ENCODE measurements at regions not wholly inside any gene's neighbourhood (a gene's known extent, or its start where the extent isn't known, plus 50 kb on each side); places are given as distances from the start of the nearest gene placed in this dataset.

DNA sequence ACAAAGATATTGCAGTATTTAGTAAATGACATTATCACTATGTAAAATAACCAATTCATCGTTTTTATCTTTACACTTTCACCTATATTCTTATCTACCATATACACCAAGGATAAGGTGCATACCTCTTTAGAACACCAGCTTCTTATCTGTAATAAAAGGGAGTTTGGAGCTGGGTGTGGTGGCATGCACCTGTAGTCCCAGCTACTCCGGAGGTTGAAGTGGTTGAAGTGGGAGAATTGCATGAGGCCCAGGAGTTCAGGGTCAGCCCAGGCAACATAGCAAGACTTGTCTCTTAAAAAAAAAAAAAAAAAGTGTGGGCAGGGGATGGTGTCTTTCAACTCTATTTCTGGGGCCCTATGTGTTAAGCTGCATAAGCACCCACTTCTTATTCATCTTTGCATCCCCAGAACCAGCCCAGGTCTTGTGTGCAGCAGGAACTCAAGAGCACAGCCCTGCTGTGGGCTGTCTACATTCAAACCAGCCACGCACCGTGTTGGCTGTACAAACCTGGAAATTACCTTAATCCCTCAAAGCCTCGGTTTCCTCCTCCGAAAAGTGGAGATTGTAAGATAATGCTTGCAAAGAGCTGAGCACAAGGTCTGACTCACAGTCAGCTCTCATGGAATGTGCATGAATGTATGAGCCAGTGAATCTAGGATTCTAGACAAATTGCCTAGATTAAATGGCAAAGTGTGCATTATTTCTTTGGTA, 256.6 kb upstream of the FOXN3 start:
- TF ChIP-seq POLR2A (conservative IDR thresholded peaks at IDR 0.05) (no peak), FOXK2 (conservative IDR thresholded peaks at IDR 0.05 in 1 of 2, IDR thresholded peaks at IDR 0.05 in 1 of 2; ENCODE audit: low read depth in 2 of 2) (no peak)
- TF ChIP-seq, protein P1, sequence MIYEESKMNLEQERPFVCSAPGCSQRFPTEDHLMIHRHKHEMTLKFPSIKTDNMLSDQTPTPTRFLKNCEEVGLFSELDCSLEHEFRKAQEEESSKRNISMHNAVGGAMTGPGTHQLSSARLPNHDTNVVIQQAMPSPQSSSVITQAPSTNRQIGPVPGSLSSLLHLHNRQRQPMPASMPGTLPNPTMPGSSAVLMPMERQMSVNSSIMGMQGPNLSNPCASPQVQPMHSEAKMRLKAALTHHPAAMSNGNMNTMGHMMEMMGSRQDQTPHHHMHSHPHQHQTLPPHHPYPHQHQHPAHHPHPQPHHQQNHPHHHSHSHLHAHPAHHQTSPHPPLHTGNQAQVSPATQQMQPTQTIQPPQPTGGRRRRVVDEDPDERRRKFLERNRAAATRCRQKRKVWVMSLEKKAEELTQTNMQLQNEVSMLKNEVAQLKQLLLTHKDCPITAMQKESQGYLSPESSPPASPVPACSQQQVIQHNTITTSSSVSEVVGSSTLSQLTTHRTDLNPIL (CRISPR knock-in tag; IDR thresholded peaks at IDR 0.05): no peak
